ENCODE measurements at regions not wholly inside any gene's neighbourhood (a gene's known extent, or its start where the extent isn't known, plus 50 kb on each side); places are given as distances from the start of the nearest gene placed in this dataset.

DNA sequence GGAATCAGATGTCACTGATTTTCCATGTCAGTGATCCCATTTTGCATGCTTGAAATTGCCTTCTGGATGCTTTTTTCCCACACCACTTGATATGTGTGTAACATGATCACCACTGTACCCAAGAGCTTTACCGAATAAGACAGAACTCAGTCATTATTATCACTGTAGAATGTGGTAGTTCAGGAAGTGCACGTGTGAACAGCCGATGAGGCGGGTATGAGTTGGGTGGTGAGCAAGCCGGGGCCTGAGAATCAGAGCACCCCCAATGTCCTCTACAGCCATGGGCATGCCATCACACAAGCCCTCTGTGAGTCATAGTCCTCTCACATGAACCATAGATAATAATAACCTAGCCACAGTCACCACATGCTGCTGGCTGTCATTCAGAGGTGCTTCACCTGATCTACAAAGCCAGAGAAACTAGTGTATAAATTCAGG lies 470.8 kb downstream of the SOX2 start:
- H3K4me3 ChIP-seq (ENCODE audit: low read depth, low read length) = no peak overlapping the region
- no peak for DNase-seq (ENCODE audit: low read depth)
- TF ChIP-seq, protein P1, sequence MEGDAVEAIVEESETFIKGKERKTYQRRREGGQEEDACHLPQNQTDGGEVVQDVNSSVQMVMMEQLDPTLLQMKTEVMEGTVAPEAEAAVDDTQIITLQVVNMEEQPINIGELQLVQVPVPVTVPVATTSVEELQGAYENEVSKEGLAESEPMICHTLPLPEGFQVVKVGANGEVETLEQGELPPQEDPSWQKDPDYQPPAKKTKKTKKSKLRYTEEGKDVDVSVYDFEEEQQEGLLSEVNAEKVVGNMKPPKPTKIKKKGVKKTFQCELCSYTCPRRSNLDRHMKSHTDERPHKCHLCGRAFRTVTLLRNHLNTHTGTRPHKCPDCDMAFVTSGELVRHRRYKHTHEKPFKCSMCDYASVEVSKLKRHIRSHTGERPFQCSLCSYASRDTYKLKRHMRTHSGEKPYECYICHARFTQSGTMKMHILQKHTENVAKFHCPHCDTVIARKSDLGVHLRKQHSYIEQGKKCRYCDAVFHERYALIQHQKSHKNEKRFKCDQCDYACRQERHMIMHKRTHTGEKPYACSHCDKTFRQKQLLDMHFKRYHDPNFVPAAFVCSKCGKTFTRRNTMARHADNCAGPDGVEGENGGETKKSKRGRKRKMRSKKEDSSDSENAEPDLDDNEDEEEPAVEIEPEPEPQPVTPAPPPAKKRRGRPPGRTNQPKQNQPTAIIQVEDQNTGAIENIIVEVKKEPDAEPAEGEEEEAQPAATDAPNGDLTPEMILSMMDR (IDR thresholded peaks at IDR 0.05; ENCODE audit: control insufficient read depth, extremely low read depth, insufficient read depth) = no peak

GRCh38 chr3:182183716-182184430 lies 472.1 kb downstream of the SOX2 start:
- H3K4me3 ChIP-seq (ENCODE audit: low read depth, low read length) = no peak overlapping the region
- DNase-seq (ENCODE audit: low read depth) = no peak
- TF ChIP-seq, protein P1 (IDR thresholded peaks at IDR 0.05; ENCODE audit: control insufficient read depth, extremely low read depth, insufficient read depth) = no peak

DNA sequence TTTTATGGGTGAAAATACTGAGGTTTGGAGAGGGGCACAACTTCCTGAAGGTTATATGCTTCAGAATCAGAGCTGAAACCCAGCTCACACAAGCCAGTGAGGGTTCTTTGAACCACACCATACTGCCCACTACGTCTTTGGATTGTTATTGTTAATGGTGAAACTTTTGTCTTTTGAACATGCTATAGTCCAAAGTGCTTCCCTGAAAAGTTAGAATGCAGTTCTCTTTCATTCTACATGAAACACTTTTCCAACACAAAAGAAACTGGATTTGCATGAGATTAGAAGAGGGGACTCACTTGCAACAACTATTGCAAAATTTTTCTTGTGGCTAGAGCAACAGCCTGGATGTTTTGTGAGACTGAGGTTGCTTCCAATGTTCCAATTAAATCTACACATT lies 473.6 kb downstream of the SOX2 start:
- no peak overlapping the region for H3K4me3 ChIP-seq (ENCODE audit: low read depth, low read length)
- no peak for DNase-seq (ENCODE audit: low read depth)
- TF ChIP-seq, protein P1 (IDR thresholded peaks at IDR 0.05; ENCODE audit: control insufficient read depth, extremely low read depth, insufficient read depth) = no peak

DNA sequence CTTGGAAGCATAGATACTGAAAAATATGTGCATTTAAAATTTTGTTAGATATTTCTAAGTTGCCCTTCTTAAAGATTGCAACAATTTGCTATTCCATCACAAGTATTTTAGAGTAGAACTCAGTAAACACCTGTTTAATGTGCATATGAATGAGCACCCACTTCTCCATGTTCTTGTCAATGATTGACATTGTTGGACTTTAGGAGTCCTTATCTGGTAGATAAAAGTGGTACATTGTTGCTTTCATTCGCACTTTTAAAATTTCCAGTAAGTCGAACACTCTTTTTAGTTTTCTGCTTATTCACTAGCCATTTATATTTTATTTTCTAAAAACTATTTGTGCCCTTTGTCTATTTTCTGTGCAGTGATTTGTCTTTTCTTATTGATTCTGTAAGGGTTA lies 478.3 kb downstream of the SOX2 start:
- DNase-seq (ENCODE audit: low read depth) = no peak
- TF ChIP-seq, protein P1 (IDR thresholded peaks at IDR 0.05; ENCODE audit: control insufficient read depth, extremely low read depth, insufficient read depth) = no peak
- no peak overlapping the region for H3K4me3 ChIP-seq (ENCODE audit: low read depth, low read length)

DNA sequence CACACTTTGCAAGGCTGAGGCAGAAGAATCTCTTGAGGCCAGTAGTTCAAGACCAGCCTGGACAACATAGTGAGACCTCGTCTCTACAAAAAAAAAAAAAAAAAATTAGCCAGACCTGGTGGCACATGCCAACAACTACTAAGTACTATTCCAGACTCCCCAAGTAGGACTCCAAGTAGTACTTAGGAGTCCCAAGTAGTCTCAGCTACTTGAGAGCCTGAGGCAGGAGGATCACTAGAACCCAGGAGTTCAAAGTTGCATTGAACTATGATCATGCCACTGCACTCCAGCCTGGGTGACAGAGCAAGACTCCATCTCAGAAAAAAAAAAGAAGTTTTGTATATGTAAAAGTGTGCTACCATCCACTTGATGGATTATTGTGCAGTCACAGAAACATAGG lies 486.6 kb downstream of the SOX2 start:
- no peak overlapping the region for H3K4me3 ChIP-seq (ENCODE audit: low read depth, low read length)
- no peak for DNase-seq (ENCODE audit: low read depth)
- TF ChIP-seq, protein P1 (IDR thresholded peaks at IDR 0.05; ENCODE audit: control insufficient read depth, extremely low read depth, insufficient read depth) = no peak

DNA sequence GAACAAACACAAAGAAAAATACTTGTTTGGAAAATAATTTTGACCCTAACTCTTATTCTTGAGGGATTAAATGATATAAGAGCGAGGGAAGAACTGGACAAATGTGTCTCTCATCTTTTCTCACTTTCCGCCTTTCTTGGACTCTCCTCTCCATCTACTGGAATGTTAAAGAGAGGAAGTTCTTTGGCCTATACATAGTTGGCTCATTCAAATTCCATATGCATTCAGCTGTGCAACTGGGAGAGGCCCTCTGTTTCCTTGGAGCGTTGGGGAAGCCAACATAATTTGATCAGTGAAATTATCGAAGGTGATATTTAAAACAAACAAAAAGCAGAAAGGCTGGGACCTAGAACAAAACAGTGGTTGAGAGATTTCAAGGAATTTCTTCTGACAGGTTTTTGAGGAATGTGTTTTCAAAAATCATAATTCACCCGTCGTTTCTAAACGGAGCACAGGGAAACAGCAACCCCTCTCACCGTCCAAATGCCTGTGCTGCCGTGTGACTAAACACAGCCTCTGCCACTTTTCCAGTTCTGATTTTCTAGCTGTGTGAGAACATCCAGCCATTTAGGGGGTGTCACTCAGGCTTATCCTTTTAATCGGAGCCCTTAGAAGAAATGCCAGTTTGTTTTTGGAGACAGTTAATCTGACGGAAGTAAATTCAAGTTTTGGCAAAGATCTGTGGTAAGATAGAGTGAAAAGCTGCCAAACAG lies 489.9 kb downstream of the SOX2 start:
- no peak for DNase-seq (ENCODE audit: low read depth)
- TF ChIP-seq, protein P1 (IDR thresholded peaks at IDR 0.05; ENCODE audit: control insufficient read depth, extremely low read depth, insufficient read depth) = no peak
- no peak overlapping the region for H3K4me3 ChIP-seq (ENCODE audit: low read depth, low read length)

All from LNCaP clone FGC (cell line).